Small intestine (tissue), 7 donors: ENCODE measurements at regions not wholly inside any gene's neighbourhood (a gene's known extent, or its start where the extent isn't known, plus 50 kb on each side); places are given as distances from the start of the nearest gene placed in this dataset.
"Not testable (repeated sequence)": the region's sequence is repeated elsewhere in the genome, so short reads cannot be mapped to it uniquely, and the experiment has no call there.

Source experiments
- DNase-seq, 2 donors: peaks; one replicate each; pipeline versions ENCODE4 v3.0.0 to v3.0.0-alpha.2; 2013
- FAIRE-seq: peaks from 2 replicates; lab custom pipeline; 2012; peaks lifted over from hg19 to GRCh38; lab: Jason Lieb, UNC
- H3K27ac ChIP-seq, 3 donors: one replicate each; pipeline ENCODE4 v1.5.1; 2013; ENCODE audit warnings: low read length in 2 of 3, mild to moderate bottlenecking in 2 of 3, control low read depth in 1 of 3, inconsistent platforms in 1 of 3, low read depth in 1 of 3, moderate library complexity in 1 of 3
- H3K27me3 ChIP-seq, 3 donors: one replicate each; pipeline ENCODE4 v1.6.1; 2013; ENCODE audit warnings: low read length in 3 of 3, inconsistent platforms in 1 of 3; ENCODE audit not compliant: control insufficient read depth in 3 of 3, insufficient read depth in 3 of 3
- H3K36me3 ChIP-seq, 3 donors: one replicate each; pipeline ENCODE4 v1.6.1; 2013; ENCODE audit warnings: low read length in 3 of 3, inconsistent platforms in 1 of 3, low read depth in 1 of 3, mild to moderate bottlenecking in 1 of 3, moderate library complexity in 1 of 3; ENCODE audit not compliant: control insufficient read depth in 3 of 3, insufficient read depth in 2 of 3
- H3K4me1 ChIP-seq, 3 donors: one replicate each; pipeline ENCODE4 v1.6.1; 2013; ENCODE audit warnings: low read length in 2 of 3, inconsistent platforms in 1 of 3, low read depth in 1 of 3, mild to moderate bottlenecking in 1 of 3, moderate library complexity in 1 of 3; ENCODE audit not compliant: control insufficient read depth in 3 of 3, insufficient read depth in 2 of 3
- H3K4me3 ChIP-seq, 3 donors: one replicate each; pipeline ENCODE4 v1.5.1; 2013; ENCODE audit warnings: low read length in 3 of 3, control low read depth in 1 of 3, inconsistent platforms in 1 of 3, low read depth in 1 of 3, mild to moderate bottlenecking in 1 of 3, moderate library complexity in 1 of 3
- H3K9me3 ChIP-seq, 2 donors: one replicate each; pipeline ENCODE4 v1.6.1; 2013; ENCODE audit warnings: low read depth in 1 of 2, low read length in 1 of 2; ENCODE audit not compliant: control insufficient read depth in 2 of 2, insufficient read depth in 1 of 2
- WGBS, 3 donors: extraction: QIAGEN DNeasy Blood & Tissue Kit; methylation state at CpG; one replicate each; pipeline ENCODE4 v1.1.7; 2013; 5-methylcytosine and 5-hydroxymethylcytosine counted together
- donor health status: healthy with polysubstance abuse.
- donor health status: control.
- donor health status: control.
- donor health status: Bipolar disorder and iron deficiency.
- donor health status: healthy.

DNA sequence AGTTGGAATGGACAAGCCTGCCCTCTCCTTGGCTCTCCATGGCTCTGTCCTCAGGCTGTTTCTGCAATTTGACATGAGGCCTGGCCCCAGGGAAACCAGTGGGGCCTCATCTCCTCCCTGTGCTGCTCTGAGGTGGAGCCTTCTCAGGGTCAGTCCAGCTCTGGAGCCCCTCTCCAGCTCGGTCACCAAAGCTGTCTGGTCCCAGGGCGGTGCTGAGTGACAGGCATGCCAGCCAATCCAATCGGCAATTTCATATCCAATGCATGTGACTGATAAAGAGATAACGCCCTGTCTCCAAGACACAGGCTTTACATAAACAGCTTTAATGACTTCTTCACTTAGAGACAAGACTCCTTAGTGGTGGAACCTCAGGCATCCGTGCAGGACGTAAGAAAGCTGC lies 1379.2 kb downstream of the CDH12 start:
- peaks cover 0 to 12% (median 0%) of the 10 kb centered on the region in 3 donors for H3K36me3 ChIP-seq
- not testable (repeated sequence) for DNase-seq, H3K27me3 ChIP-seq, H3K4me3 ChIP-seq, FAIRE-seq, H3K9me3 ChIP-seq, H3K27ac ChIP-seq, H3K4me1 ChIP-seq
- 89 to 95% (median 91%) methylated on average over 4 to 5 of the region's 6 CpGs for WGBS, 3 donors

DNA sequence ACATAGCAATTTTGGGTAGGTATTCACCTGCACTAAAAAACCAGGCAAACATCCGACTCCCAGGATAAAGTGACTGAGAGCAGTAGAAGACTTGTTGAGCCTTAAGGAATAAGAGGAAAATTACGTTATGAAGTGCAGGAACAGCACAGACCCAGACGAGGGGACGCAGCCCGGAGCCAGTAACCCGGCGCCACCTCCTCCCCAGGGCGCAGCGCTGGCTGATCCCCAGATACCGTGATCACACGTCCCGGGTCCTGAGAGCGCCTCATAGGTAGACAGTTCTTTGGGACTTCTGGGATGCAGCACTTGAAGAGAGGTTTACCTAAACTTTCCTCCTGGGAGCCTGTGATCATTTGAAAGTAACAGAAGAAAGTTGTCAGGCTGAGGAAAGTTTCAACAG lies 1379.7 kb downstream of the CDH12 start:
- WGBS, 3 donors: 96 to 98% (median 98%) methylated on average over 13 of the region's 13 CpGs
- not testable (repeated sequence) for FAIRE-seq, DNase-seq

DNA sequence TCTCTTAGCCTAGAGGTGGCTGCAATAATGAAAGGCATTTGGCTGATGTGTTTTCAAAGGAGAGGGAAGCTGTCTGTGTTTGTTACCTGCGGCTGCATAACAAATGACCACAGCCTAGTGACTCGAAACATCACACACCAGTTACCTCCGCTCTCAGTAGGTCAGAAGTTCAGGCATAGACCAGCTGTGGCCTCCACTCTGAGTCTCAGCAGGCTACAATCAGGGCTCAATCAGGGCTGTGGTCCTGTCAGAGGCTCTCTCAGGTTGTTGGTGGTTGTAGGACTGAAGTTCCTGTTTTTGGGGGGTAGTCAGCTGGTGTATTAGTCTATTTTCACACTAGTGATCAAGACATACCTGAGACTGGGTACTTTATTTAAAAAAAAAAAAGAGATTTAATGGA lies 1381.5 kb downstream of the CDH12 start:
- not testable (repeated sequence) for FAIRE-seq
- 83 to 94% (median 88%) methylated on average over 3 of the region's 3 CpGs for WGBS, 3 donors

More for the DNA sequence above, 1379.7 kb downstream of the CDH12 start:
- H3K9me3 ChIP-seq, H3K4me1 ChIP-seq, H3K27ac ChIP-seq, H3K4me3 ChIP-seq, H3K27me3 ChIP-seq: not testable (repeated sequence)
- H3K36me3 ChIP-seq: peaks cover 0 to 12% (median 0%) of the 10 kb centered on the region in 3 donors

DNA sequence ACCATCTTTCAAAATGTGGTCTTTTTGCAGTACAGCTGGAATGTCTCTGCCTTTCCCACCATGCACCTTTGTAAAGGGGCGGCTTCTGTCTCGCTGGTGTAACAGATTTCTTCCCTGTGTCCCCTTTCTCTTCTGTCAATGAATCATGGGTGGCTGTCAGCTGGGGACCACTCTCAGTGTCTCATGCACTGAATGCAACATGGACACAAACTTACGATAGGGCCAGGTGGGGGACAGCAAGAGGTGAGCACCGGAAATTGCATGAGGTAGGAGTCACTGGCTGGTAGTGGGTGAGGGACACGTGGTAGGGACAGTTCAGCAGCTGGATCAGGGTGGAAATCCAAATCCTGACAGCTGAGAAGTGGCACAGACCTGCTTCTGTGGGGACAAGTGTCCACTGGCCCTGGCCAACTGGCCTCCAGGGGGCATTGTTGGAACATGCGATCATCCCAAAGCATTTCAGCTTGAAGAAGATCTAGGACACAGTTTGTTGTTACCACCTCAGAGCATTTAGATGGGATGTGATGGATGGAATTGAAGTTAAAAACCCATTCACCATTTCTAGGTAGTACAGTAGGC lies 1383.5 kb downstream of the CDH12 start:
- not testable (repeated sequence) for H3K4me3 ChIP-seq, FAIRE-seq, H3K4me1 ChIP-seq, H3K9me3 ChIP-seq, H3K27me3 ChIP-seq, H3K27ac ChIP-seq
- peaks cover 0 to 14% (median 0%) of the 10 kb centered on the region in 3 donors for H3K36me3 ChIP-seq
- WGBS, 3 donors: 85 to 94% (median 85%) methylated on average over 5 to 6 of the region's 6 CpGs
- DNase-seq: peak; percentile 6 to 17

More for the DNA sequence above, 1381.5 kb downstream of the CDH12 start:
- DNase-seq, H3K27ac ChIP-seq, H3K4me3 ChIP-seq, H3K9me3 ChIP-seq, H3K27me3 ChIP-seq, H3K4me1 ChIP-seq: not testable (repeated sequence)
- H3K36me3 ChIP-seq: peaks cover 0 to 14% (median 0%) of the 10 kb centered on the region in 3 donors

DNA sequence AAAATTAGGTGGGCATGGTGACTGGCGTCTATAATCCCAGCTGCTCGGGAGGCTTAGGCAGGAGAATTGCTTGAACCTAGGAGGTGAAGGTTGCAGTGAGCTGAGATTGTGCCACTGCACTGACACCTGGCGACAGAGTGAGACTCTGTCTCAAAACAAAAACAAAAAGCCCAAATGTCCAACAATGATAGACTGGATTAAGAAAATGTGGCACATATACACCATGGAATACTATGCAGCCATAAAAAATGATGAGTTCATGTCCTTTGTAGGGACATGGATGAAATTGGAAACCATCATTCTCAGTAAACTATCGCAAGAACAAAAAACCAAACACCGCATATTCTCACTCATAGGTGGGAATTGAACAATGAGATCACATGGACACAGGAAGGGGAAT lies 1385.6 kb downstream of the CDH12 start:
- not testable (repeated sequence) for H3K27ac ChIP-seq, H3K4me3 ChIP-seq, H3K27me3 ChIP-seq, H3K4me1 ChIP-seq, FAIRE-seq, DNase-seq, H3K9me3 ChIP-seq
- 100% methylated on average over 1 to 3 of the region's 5 CpGs for WGBS, 3 donors
- H3K36me3 ChIP-seq: peaks cover 0 to 14% (median 0%) of the 10 kb centered on the region in 3 donors

DNA sequence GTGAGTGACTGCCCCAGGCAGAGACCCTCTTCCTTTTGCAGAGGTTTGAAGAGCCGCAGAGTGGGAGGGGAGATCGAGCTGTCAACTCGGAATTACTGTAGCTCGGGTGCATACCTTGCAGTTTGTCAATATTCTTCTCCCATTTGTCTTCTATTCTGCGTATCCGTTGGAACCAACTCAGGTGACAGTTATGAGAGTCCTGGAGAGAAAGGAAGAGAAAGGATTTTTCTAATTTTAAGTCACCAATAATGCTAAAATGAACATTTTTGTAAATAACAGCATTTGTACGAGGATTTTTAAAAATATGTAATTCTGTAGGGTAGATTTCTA lies 1393.4 kb downstream of the CDH12 start:
- H3K4me3 ChIP-seq: peak overlapping the region; percentile 53 to 73 (median 71)
- not testable (repeated sequence) for H3K27me3 ChIP-seq, H3K4me1 ChIP-seq, H3K9me3 ChIP-seq, DNase-seq, H3K27ac ChIP-seq
- WGBS, 3 donors: 0% methylated on average over 1 of the region's 7 CpGs; no CpG with 5 or more reads in 2 of the 3 donors
- H3K36me3 ChIP-seq: peaks cover 0 to 11% (median 0%) of the 10 kb centered on the region in 3 donors
- peak; percentile 59 for FAIRE-seq

DNA sequence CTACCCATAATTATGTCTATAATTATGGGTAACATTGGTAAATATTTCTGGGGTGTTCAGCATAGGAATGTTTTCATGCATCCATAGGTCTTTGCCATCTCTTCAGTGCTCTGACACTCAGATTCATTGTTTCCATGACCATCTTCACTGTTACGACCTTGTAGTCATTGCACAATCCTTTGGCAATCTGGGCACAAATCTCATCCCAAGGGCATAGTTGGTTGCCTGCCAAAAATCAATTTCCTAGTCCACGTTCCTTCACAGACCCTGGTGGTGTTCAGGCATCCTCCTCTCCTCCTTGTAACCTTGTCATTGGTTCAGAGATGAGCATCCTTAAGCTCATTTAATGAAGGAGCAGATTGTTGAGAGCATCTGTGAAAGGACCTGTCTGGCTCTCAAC lies 1400.7 kb downstream of the CDH12 start:
- WGBS, 3 donors: 16 to 44% (median 43%) methylated on average over 2 of the region's 2 CpGs
- H3K27ac ChIP-seq: no peak overlapping the region
- H3K4me3 ChIP-seq: no peak overlapping the region
- no peaks in the 10 kb centered on the region for H3K27me3 ChIP-seq
- H3K4me1 ChIP-seq: no peaks in the 10 kb centered on the region
- DNase-seq (no peak), FAIRE-seq (no peak)
- no peaks in the 10 kb centered on the region for H3K36me3 ChIP-seq
- H3K9me3 ChIP-seq: no peaks in the 10 kb centered on the region

DNA sequence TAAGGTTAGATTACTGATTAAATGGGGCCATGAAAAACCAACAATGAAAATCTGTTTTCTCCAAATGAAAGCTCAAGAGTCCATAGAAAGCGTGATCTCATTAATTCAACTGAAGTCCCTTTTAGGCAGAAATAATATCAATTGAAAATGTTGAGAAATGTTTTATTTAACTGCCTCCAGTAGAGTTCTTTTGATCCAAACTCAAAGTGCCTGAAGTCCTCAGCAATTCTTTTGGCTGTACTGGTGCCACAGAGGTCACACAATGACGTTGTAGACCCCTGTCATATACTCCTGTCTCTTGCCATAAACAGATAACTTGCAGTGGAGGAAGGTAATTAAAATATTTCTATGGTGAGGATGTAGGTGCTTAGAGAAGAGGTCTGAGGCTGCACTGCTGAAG lies 1420.5 kb downstream of the CDH12 start:
- no peak overlapping the region for H3K27ac ChIP-seq
- DNase-seq (no peak), FAIRE-seq (no peak)
- no peaks in the 10 kb centered on the region for H3K36me3 ChIP-seq
- H3K4me1 ChIP-seq: no peaks in the 10 kb centered on the region
- H3K4me3 ChIP-seq: no peak overlapping the region
- H3K9me3 ChIP-seq: no peaks in the 10 kb centered on the region
- no peaks in the 10 kb centered on the region for H3K27me3 ChIP-seq
- WGBS, 3 donors: 35 to 49% (median 37%) methylated on average over 2 of the region's 2 CpGs

DNA sequence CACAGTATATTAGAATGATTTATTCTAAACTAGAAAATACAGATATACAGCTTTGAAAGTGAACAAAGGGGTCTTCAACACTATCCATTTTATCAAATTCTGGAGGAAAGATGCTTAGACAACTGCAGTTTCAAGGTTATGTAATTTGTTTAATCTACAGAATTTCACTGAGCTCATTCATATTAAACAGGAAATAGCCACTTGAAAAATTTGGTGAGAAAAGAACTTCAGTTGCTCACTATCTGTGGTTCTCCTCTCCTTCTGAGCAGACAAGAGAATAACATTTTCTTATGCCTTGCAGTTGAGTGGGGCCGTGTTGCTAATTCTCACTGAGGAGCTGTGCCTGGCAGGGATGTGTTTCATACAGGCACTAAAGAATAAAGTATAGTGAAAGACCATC lies 1428.2 kb downstream of the CDH12 start:
- 41 to 78% (median 71%) methylated on average over 1 of the region's 1 CpG for WGBS, 3 donors
- no peaks in the 10 kb centered on the region for H3K27me3 ChIP-seq
- no peaks in the 10 kb centered on the region for H3K9me3 ChIP-seq
- peak in 1 of 2 donors; percentile 1 for DNase-seq
- H3K36me3 ChIP-seq: no peaks in the 10 kb centered on the region
- no peak for FAIRE-seq
- no peak overlapping the region for H3K4me3 ChIP-seq
- no peak overlapping the region for H3K27ac ChIP-seq
- H3K4me1 ChIP-seq: no peaks in the 10 kb centered on the region
